Stimulated activated naive CD8-positive, alpha-beta T cell treated with anti-CD3 and anti-CD28 coated beads, Interleukin-15, Interleukin-2, amounts not matched to agents 100 U/mL and 50 U/mL, for 24 hours (primary cell): ENCODE measurements at regions not wholly inside any gene's neighbourhood (a gene's known extent, or its start where the extent isn't known, plus 50 kb on each side); places are given as distances from the start of the nearest gene placed in this dataset.
A peak's percentile ranks its signal among the peaks of the same experiment; 100 is the strongest.

ENCODE experiments used
- ATAC-seq: fragments of 150-1000 bp; cut with Tn5 transposase; one replicate; pipeline ENCODE4 v1.10.0; 2021
- DNase-seq: peaks from one replicate; pipeline ENCODE4 v3.0.0; 2021

- DNase-seq: no peak
- ATAC-seq: no peak
Measured at GRCh38 chr9:16025627-16026026, 472.8 kb downstream of the CCDC171 start.

GRCh38 chr9:16026886-16027285 lies 474.0 kb downstream of the CCDC171 start:
- ATAC-seq (no peak), DNase-seq (no peak)

- ATAC-seq (no peak), DNase-seq (no peak)
Measured at GRCh38 chr9:16028548-16028947, 475.7 kb downstream of the CCDC171 start.

GRCh38 chr9:16029046-16029615 lies 476.3 kb downstream of the CCDC171 start:
- ATAC-seq (no peak), DNase-seq (no peak)

GRCh38 chr9:16029796-16030363 lies 477.0 kb downstream of the CCDC171 start:
- ATAC-seq (no peak), DNase-seq (no peak)

- peak; percentile 89 for ATAC-seq
Measured at GRCh38 chr9:16030528-16031185, 477.8 kb downstream of the CCDC171 start.

GRCh38 chr9:16031486-16031885 lies 478.6 kb downstream of the CCDC171 start:
- ATAC-seq: no peak
- DNase-seq: no peak

More at GRCh38 chr9:16030528-16031185, 477.8 kb downstream of the CCDC171 start:
- DNase-seq: peak; percentile 66

GRCh38 chr9:16031971-16032370 lies 479.1 kb downstream of the CCDC171 start:
- no peak for DNase-seq
- ATAC-seq: no peak

GRCh38 chr9:16032799-16033198 lies 480.0 kb downstream of the CCDC171 start:
- no peak for DNase-seq
- ATAC-seq: no peak

- DNase-seq (no peak), ATAC-seq (no peak)
Measured at GRCh38 chr9:16033253-16033652, 480.4 kb downstream of the CCDC171 start.

GRCh38 chr9:16033921-16034691 lies 481.3 kb downstream of the CCDC171 start:
- ATAC-seq (no peak), DNase-seq (no peak)

- DNase-seq: peak; percentile 20
- peak; percentile 55 for ATAC-seq
Measured at GRCh38 chr9:16039218-16039987, 486.6 kb downstream of the CCDC171 start.

- no peak for ATAC-seq
- DNase-seq: no peak
Measured at GRCh38 chr9:16039988-16040761, 487.3 kb downstream of the CCDC171 start.

- no peak for DNase-seq
- no peak for ATAC-seq
Measured at GRCh38 chr9:16043756-16044578, 491.1 kb downstream of the CCDC171 start.

- ATAC-seq (no peak), DNase-seq (no peak)
Measured at GRCh38 chr9:16044579-16044881, 491.7 kb downstream of the CCDC171 start.

- no peak for DNase-seq
- ATAC-seq: no peak
Measured at GRCh38 chr9:16045651-16046280, 492.9 kb downstream of the CCDC171 start.

- ATAC-seq (no peak), DNase-seq (no peak)
Measured at GRCh38 chr9:16046713-16047112, 493.9 kb downstream of the CCDC171 start.

GRCh38 chr9:16048129-16048528 lies 495.3 kb downstream of the CCDC171 start:
- DNase-seq (no peak), ATAC-seq (no peak)

GRCh38 chr9:16052146-16052545 lies 499.3 kb downstream of the CCDC171 start:
- no peak for ATAC-seq

More at GRCh38 chr9:16052146-16052545, 499.3 kb downstream of the CCDC171 start:
- no peak for DNase-seq
